A549 (cell line): ENCODE measurements at regions not wholly inside any gene's neighbourhood (a gene's known extent, or its start where the extent isn't known, plus 50 kb on each side); places are given as distances from the start of the nearest gene placed in this dataset.
A peak's percentile ranks its signal among the peaks of the same experiment; 100 is the strongest.

Experiments
- ATAC-seq, 2 experiments: fragments of 200-7000 bp in 1 of 2; fragments of >200 bp in 1 of 2; cut with Nextera tagmentation in 1 of 2; cut with Tn5 transposase in 1 of 2; 3 replicates each; pipeline versions ENCODE4 v1.8.0 to v1.9.1; 2018 to 2020; ENCODE audit warnings: mild to moderate bottlenecking in 1 of 2, moderate library complexity in 1 of 2
- CTCF ChIA-PET: fragments of 300-600 bp; sonication (Branson Sonifier 250); formaldehyde crosslinking; extraction: SDS; loops from one replicate; lab custom pipeline; 2021; ENCODE audit warnings: antibody characterized with exemption, inconsistent platforms; lab: Yijun Ruan, JAX
- POLR2A ChIA-PET: fragments of 350-600 bp; formaldehyde crosslinking; extraction: SDS; loops from one replicate; lab custom pipeline; 2021; ENCODE audit warnings: antibody characterized with exemption, inconsistent platforms; lab: Yijun Ruan, JAX
- DNase-seq, 2 experiments: peaks; one replicate each; pipeline versions ENCODE4 v3.0.0 to v3.0.0-alpha.2; 2011 to 2016; ENCODE audit warnings: low read depth in 1 of 2, low spot score in 1 of 2
- FAIRE-seq: peaks from 2 replicates; lab custom pipeline; 2011; peaks lifted over from hg19 to GRCh38; lab: Jason Lieb, UNC
- H3K27ac ChIP-seq, 2 experiments: fragments of >200 bp; sonication (Bioruptor Twin); formaldehyde crosslinking; 3 replicates each; pipeline ENCODE4 v1.5.1; 2016 to 2017
- H3K4me1 ChIP-seq: fragments of >200 bp; sonication (Bioruptor Twin); formaldehyde crosslinking; 3 replicates; pipeline ENCODE4 v1.6.1; 2016
- H3K4me2 ChIP-seq: fragments of >200 bp; sonication (Bioruptor Twin); formaldehyde crosslinking; 3 replicates; pipeline ENCODE4 v1.6.1; 2016
- H3K4me3 ChIP-seq: fragments of >200 bp; sonication (Bioruptor Twin); formaldehyde crosslinking; 3 replicates; pipeline ENCODE4 v1.5.1; 2016
- H3K9me3 ChIP-seq: fragments of >200 bp; sonication (Bioruptor Twin); formaldehyde crosslinking; 3 replicates; pipeline ENCODE4 v1.6.1; 2016
- BCL3 ChIP-seq: fragments of >200 bp; sonication (Bioruptor Twin); formaldehyde crosslinking; IDR thresholded peaks from 3 replicates; pipeline ENCODE4 v1.6.1; 2016
- CBX2 ChIP-seq: fragments of 200-600 bp; sonication (generic); IDR thresholded peaks from 2 replicates; pipeline ENCODE4 v1.6.1; 2016; ENCODE audit warnings: low read depth, mild to moderate bottlenecking, borderline replicate concordance
- CBX8 ChIP-seq: fragments of 200-600 bp; sonication (generic); IDR thresholded peaks from 2 replicates; pipeline ENCODE4 v1.6.1; 2016
- CEBPB ChIP-seq, 2 experiments: fragments of >200 bp in 1 of 2; sonication (Bioruptor Twin) in 1 of 2; formaldehyde crosslinking in 1 of 2; IDR thresholded peaks; 2 replicates each; pipeline ENCODE4 v1.6.1; 2012 to 2016
- CHD2 ChIP-seq: fragments of 150-350 bp; IDR thresholded peaks from 2 replicates; pipeline ENCODE4 v1.6.1; 2014; ENCODE audit warnings: low read length; ENCODE audit not compliant: partially characterized antibody
- CHD4 ChIP-seq: fragments of 200-600 bp; sonication (generic); IDR thresholded peaks from 2 replicates; pipeline ENCODE4 v1.6.1; 2016; ENCODE audit warnings: antibody characterized with exemption, mild to moderate bottlenecking, borderline replicate concordance
- EHMT2 ChIP-seq: fragments of 200-600 bp; sonication (generic); IDR thresholded peaks from 2 replicates; pipeline ENCODE4 v1.6.1; 2016; ENCODE audit warnings: antibody characterized with exemption, low read depth, mild to moderate bottlenecking, moderate library complexity
- EP300 ChIP-seq, 2 experiments: fragments of >200 bp; sonication (Bioruptor Twin); formaldehyde crosslinking; IDR thresholded peaks; 2 replicates in 1 of 2; 3 replicates in 1 of 2; pipeline ENCODE4 v1.6.1; 2016 to 2017
- ESRRA ChIP-seq: fragments of 150-350 bp; IDR thresholded peaks from 2 replicates; pipeline ENCODE4 v1.6.1; 2014; ENCODE audit warnings: mild to moderate bottlenecking, low read length, borderline replicate concordance
- FOSL2 ChIP-seq, 2 experiments: fragments of 450-650 bp in 1 of 2; fragments of >200 bp in 1 of 2; sonication (Bioruptor Twin) in 1 of 2; formaldehyde crosslinking; IDR thresholded peaks; 2 replicates each; pipeline versions ENCODE4 v1.5.0 to v1.6.1; 2016 to 2020; ENCODE audit warnings: mild to moderate bottlenecking in 1 of 2, moderate library complexity in 1 of 2
- FOXS1 ChIP-seq: fragments of 250-450 bp; sonication (Bioruptor Pico); IDR thresholded peaks from 2 replicates; pipeline ENCODE4 v1.5.0; 2020; ENCODE audit warnings: mild to moderate bottlenecking, moderate library complexity
- HES2 ChIP-seq: fragments of >200 bp; sonication (Bioruptor Twin); formaldehyde crosslinking; IDR thresholded peaks from 2 replicates; pipeline ENCODE4 v1.6.1; 2016
- HMGXB4 ChIP-seq: fragments of 250-450 bp; sonication (Bioruptor Pico); IDR thresholded peaks from 2 replicates; pipeline ENCODE4 v1.5.0; 2021; ENCODE audit warnings: mild to moderate bottlenecking, moderate library complexity, borderline replicate concordance
- HOXA7 ChIP-seq: fragments of 250-450 bp; sonication (Bioruptor Pico); IDR thresholded peaks from 2 replicates; pipeline ENCODE4 v1.5.0; 2020; ENCODE audit warnings: mild to moderate bottlenecking, moderate library complexity
- HOXB5 ChIP-seq: fragments of 250-450 bp; sonication (Bioruptor Pico); IDR thresholded peaks from 2 replicates; pipeline ENCODE4 v1.5.0; 2020; ENCODE audit warnings: mild to moderate bottlenecking, moderate library complexity
- JUNB ChIP-seq: fragments of >200 bp; sonication (Bioruptor Twin); formaldehyde crosslinking; IDR thresholded peaks from 2 replicates; pipeline ENCODE4 v1.6.1; 2016
- MAFK ChIP-seq: fragments of 450-650 bp; IDR thresholded peaks from 2 replicates; pipeline ENCODE4 v1.6.1; 2014; ENCODE audit not compliant: partially characterized antibody
- MAZ ChIP-seq: fragments of 150-350 bp; IDR thresholded peaks from 2 replicates; pipeline ENCODE4 v1.6.1; 2014; ENCODE audit warnings: antibody characterized with exemption, low read depth, low read length, borderline replicate concordance
- PHF8 ChIP-seq: fragments of 200-600 bp; sonication (generic); IDR thresholded peaks from 2 replicates; pipeline ENCODE4 v1.6.1; 2016; ENCODE audit warnings: low read depth, mild to moderate bottlenecking, antibody characterized with exemption, moderate library complexity, borderline replicate concordance
- POLR2A ChIP-seq: IDR thresholded peaks from 2 replicates; pipeline ENCODE4 v1.6.1; 2012; ENCODE audit warnings: mild to moderate bottlenecking, low read length
- POLR2AphosphoS2 ChIP-seq: conservative IDR thresholded peaks from 2 replicates; pipeline ENCODE4 v1.6.1; 2012; ENCODE audit warnings: low read length, improper control_type of control experiment, inconsistent platforms
- RAD21 ChIP-seq, 2 experiments: fragments of >200 bp in 1 of 2; sonication (Bioruptor Twin) in 1 of 2; formaldehyde crosslinking in 1 of 2; IDR thresholded peaks in 1 of 2; conservative IDR thresholded peaks in 1 of 2; 2 replicates in 1 of 2; 3 replicates in 1 of 2; pipeline ENCODE4 v1.6.1; 2012 to 2018; ENCODE audit warnings: inconsistent platforms in 1 of 2
- REST ChIP-seq: fragments of 200-600 bp; sonication (generic); IDR thresholded peaks from 2 replicates; pipeline ENCODE4 v1.6.1; 2016; ENCODE audit warnings: antibody characterized with exemption, mild to moderate bottlenecking, moderate library complexity
- RNF2 ChIP-seq: fragments of 200-600 bp; sonication (generic); IDR thresholded peaks from 2 replicates; pipeline ENCODE4 v1.6.1; 2016; ENCODE audit warnings: low read depth, mild to moderate bottlenecking, antibody characterized with exemption, moderate library complexity, borderline replicate concordance
- SREBF2 ChIP-seq: fragments of 450-650 bp; IDR thresholded peaks from 2 replicates; pipeline ENCODE4 v1.6.1; 2014; ENCODE audit warnings: mild to moderate bottlenecking, moderate library complexity
- TFCP2L1 ChIP-seq: fragments of 250-450 bp; sonication (Bioruptor Pico); IDR thresholded peaks from 2 replicates; pipeline ENCODE4 v1.5.0; 2021; ENCODE audit warnings: mild to moderate bottlenecking
- ZC3H11A ChIP-seq: fragments of 450-650 bp; IDR thresholded peaks from 2 replicates; pipeline ENCODE4 v1.6.1; 2014; ENCODE audit warnings: antibody characterized with exemption, mild to moderate bottlenecking
- ZFP36 ChIP-seq: fragments of 450-650 bp; IDR thresholded peaks from 2 replicates; pipeline ENCODE4 v1.6.1; 2014; ENCODE audit warnings: borderline replicate concordance; ENCODE audit not compliant: partially characterized antibody
- WGBS: methylation state at CpG from one replicate; pipeline ENCODE4 v1.1.6; 2017; ENCODE audit errors: missing lambda C conversion rate; 5-methylcytosine and 5-hydroxymethylcytosine counted together

- ChIA-PET CTCF (no interaction called here), POLR2A (no interaction called here)
- Histone ChIP-seq H3K4me1 (peaks cover 8% of the 10 kb centered on the region), H3K9me3 (no peaks in the 10 kb centered on the region), H3K4me2 (no peak overlapping the region), H3K27ac (no peak overlapping the region), H3K4me3 (no peak overlapping the region)
- FAIRE-seq (no peak), DNase-seq (no peak), ATAC-seq (no peak)
- TF ChIP-seq ZFP36 (no peak), BCL3 (no peak), TFCP2L1 (CRISPR knock-in tag) (no peak), SREBF2 (no peak), EHMT2 (no peak), HOXA7 (no peak), MAFK (peak; percentile 71), HES2 (no peak)
- WGBS: 93% methylated on average over 4 of the region's 4 CpGs
Observed at GRCh38 chr15:70306582-70306981, 208.9 kb upstream of the TLE3 start.

- H3K4me1 ChIP-seq: peaks cover 8% of the 10 kb centered on the region
- DNase-seq (no peak), FAIRE-seq (no peak), ATAC-seq (no peak)
- no peak overlapping the region for H3K4me2 ChIP-seq
- ChIA-PET CTCF (no interaction called here), POLR2A (no interaction called here)
- TF ChIP-seq CBX2 (no peak), REST (no peak), HOXB5 (no peak), FOXS1 (no peak), HMGXB4 (CRISPR knock-in tag) (no peak), RNF2 (no peak), POLR2A (no peak), MAFK (no peak)
- H3K27ac ChIP-seq: no peak overlapping the region
- 57% methylated on average over 6 of the region's 6 CpGs for WGBS
- no peaks in the 10 kb centered on the region for H3K9me3 ChIP-seq
- H3K4me3 ChIP-seq: no peak overlapping the region
Observed at GRCh38 chr15:70306081-70306480, 208.4 kb upstream of the TLE3 start.

GRCh38 chr15:70303981-70304380 is 206.3 kb upstream of the TLE3 start:
- FAIRE-seq (no peak), ATAC-seq (no peak), DNase-seq (no peak)
- 80% methylated on average over 4 of the region's 4 CpGs for WGBS
- no peak overlapping the region for H3K4me2 ChIP-seq
- ChIA-PET CTCF (interaction anchor here (1.0 kb wide), 1 partner anchor 25 kb away, joined by 3 read pairs; no protein-coding TSS in a partner anchor), POLR2A (no interaction called here)
- no peak overlapping the region for H3K4me3 ChIP-seq
- H3K4me1 ChIP-seq: peaks cover 8% of the 10 kb centered on the region
- TF ChIP-seq CBX8 (no peak), POLR2A (no peak), JUNB (no peak), MAZ (no peak), FOSL2 (IDR thresholded peaks at IDR 0.05) (no peak), FOSL2 (CRISPR knock-in tag; IDR thresholded peaks at IDR 0.05) (no peak), EP300 (IDR thresholded peaks at IDR 0.05) (no peak), PHF8 (no peak), HES2 (no peak), POLR2AphosphoS2 (no peak), HOXA7 (no peak), ZC3H11A (no peak), ESRRA (no peak), CHD2 (no peak), RNF2 (no peak), CHD4 (no peak), CBX2 (no peak), SREBF2 (no peak), CEBPB (IDR thresholded peaks at IDR 0.05) (no peak), RAD21 (conservative IDR thresholded peaks at IDR 0.05 in 1 of 2, IDR thresholded peaks at IDR 0.05 in 1 of 2) (no peak)
- H3K9me3 ChIP-seq: no peaks in the 10 kb centered on the region
- no peak overlapping the region for H3K27ac ChIP-seq
